ENCODE measurements at regions not wholly inside any gene's neighbourhood (a gene's known extent, or its start where the extent isn't known, plus 50 kb on each side); places are given as distances from the start of the nearest gene placed in this dataset.

DNA sequence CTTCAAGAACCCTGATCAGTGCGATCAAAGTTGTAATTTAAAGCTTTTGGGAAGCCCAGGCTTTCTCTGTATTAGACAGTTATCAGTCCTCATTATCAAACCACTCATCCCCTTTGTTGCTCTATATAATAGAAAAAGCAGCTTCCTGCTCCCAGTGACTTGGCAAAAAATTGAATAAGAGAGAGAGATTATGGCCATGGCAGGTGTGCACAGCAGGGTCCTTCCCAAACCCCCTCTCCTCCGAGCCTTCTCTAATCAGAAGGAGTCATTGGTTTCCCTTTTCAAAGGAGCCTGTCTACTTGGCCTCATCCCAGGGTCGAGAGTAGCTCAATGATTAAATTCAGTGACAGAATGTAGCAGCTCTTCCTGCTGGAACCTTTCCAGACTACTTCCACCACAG lies 81.5 kb downstream of the SEMA4F start:
- TF ChIP-seq, protein P1, sequence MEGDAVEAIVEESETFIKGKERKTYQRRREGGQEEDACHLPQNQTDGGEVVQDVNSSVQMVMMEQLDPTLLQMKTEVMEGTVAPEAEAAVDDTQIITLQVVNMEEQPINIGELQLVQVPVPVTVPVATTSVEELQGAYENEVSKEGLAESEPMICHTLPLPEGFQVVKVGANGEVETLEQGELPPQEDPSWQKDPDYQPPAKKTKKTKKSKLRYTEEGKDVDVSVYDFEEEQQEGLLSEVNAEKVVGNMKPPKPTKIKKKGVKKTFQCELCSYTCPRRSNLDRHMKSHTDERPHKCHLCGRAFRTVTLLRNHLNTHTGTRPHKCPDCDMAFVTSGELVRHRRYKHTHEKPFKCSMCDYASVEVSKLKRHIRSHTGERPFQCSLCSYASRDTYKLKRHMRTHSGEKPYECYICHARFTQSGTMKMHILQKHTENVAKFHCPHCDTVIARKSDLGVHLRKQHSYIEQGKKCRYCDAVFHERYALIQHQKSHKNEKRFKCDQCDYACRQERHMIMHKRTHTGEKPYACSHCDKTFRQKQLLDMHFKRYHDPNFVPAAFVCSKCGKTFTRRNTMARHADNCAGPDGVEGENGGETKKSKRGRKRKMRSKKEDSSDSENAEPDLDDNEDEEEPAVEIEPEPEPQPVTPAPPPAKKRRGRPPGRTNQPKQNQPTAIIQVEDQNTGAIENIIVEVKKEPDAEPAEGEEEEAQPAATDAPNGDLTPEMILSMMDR (conservative IDR thresholded peaks at IDR 0.05; ENCODE audit: low read depth, low read length) = no peak
- TF ChIP-seq EZH2 (IDR thresholded peaks at IDR 0.05; ENCODE audit: borderline replicate concordance, low read depth, low read length, poor library complexity, severe bottlenecking) = no peak
